Raji (cell line): ENCODE measurements at regions not wholly inside any gene's neighbourhood (a gene's known extent, or its start where the extent isn't known, plus 50 kb on each side); places are given as distances from the start of the nearest gene placed in this dataset.

Experiments
- POLR2A ChIP-seq: IDR thresholded peaks from 2 replicates; pipeline ENCODE4 v1.6.1; 2011; ENCODE audit warnings: low read depth, low read length, control low read depth; ENCODE audit not compliant: insufficient read depth

DNA sequence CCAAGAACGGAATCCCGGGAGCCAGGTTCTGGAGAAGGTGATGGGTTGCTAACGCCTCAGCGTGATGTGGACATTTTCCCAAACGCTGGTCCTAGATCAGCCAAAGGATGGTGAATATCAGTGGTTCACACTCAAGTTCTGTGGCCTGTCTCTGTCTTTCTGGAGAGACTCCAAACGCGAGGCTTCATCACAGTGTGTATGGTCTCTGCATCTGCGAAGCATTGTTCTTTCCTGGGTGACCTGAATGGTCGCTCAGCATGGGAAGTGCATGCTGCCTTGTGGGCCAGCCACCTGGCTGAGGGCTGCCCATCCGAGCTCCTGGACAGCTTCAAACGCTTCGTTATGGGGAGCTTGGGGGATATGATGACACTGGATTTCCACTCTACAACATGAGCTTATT, 810.0 kb downstream of the TBC1D22A start:
- TF ChIP-seq POLR2A, result no peak

DNA sequence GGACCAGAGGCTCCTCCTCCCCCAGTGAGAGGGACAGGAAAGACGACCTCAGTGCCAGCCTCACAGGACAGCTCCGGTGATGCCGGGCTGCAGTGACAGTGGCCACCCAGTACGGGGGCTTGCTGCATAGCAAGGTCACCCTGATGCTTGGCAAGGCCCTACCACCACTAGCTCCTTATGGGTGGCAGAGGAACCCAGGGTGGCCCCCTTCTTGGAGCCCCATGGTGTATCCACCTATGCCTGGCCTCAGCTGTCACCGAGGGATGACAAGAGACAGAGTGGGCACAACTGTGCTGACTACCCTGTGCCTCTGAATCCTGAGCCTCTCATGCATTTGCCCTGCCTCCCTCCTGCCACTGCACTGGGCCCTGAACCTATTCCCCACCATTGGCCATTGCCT, 809.2 kb downstream of the TBC1D22A start:
- no peak for TF ChIP-seq POLR2A

DNA sequence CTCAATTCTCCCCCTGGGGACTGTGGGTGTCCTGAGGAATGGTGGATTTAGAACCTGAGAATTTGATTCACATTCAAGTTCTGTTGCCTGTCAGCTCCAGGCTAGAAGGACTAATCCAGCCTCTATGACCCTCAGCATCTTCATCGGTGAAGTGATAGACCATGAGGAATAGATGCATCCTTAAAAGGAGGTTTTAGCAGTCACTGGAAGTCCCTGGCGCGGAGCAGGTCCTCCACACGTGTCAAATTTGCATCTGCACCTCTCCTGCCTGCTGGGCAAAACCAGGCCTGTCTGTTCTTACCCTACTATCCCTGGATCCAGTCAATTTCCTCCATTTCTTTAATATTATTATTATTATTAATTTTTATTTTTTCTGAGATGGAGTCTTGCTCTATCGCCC, 808.4 kb downstream of the TBC1D22A start:
- no peak for TF ChIP-seq POLR2A

DNA sequence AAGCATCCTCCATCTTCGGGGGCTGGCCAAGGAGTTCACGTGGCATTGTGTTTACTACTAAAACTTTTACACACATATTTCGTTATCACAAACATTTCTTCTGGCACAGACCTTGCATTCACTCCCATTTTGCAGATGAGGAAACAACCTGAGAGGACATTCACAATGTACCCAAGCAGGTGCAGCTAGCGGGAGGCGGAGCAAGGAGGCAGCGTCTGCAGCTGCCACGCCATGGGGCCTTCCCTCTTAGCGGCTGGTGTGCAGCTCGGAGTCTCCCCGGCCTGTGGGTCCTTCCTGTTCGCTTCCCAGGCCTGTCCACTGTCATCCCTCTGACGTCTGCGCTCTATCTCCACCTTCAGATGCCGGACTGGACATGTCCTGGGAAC, 807.8 kb downstream of the TBC1D22A start:
- no peak for TF ChIP-seq POLR2A

DNA sequence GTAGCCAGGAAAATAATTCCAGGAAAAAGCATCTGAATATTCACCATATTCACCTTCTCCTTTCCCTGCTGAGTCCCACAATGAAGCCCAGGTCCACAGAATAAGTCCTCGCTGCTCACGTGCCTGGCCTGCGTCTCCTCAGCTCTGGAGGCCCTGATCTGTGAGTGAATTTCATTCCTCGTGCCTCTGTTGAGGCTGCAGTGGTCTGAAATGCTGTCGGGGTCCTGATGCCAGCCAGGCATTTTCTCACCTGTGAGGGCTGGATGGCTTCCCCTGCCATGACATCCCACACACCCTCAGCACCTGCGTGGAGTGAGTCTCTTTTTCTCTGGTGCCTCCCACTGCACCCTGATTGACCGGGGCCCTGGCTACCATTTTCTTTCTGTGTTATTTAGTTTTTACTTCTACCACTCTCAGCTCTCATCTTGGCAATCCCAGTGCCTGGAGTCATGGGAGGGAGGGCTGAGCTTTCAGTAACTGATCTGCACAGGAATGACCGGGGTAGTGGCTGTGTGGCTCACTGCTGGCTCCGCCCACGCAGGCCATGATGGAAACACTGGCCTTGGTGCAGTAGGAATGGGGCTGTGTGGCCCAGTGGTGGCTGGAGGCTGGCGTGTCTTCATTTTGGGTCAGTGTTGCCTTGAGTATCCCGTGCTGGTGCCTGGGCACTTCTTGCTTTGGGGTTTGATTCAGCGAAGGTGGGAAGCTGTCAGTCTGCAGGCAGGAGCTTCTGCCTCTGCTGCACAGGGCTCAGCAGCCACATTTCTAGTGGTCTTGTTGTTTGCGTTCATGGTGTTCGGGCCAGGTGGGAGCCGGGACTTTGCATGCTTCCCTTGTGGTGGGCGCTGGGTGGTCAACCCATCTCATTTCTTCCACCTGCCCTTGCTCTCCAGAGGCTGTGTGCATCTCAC, 807.2 kb downstream of the TBC1D22A start:
- no peak for TF ChIP-seq POLR2A

DNA sequence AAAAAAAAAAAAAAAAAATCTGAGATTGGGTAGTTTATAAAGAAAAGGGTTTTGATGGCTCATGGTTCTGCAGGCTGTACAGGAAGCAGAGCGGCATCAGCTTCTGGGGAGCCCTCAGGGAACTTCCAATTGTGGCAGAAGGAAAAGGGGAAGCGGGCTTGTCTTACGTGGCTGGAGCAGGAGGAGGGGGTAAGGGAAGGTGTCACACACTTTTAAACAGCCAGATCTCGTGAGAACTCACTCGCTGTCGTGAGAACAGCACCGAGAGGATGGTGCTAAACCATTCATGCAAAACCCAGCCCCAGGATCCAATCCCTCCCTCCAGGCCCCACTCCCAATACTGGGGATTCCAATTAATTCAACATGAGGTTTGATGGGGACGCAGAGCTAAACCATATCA, 806.2 kb downstream of the TBC1D22A start:
- TF ChIP-seq POLR2A, result no peak

DNA sequence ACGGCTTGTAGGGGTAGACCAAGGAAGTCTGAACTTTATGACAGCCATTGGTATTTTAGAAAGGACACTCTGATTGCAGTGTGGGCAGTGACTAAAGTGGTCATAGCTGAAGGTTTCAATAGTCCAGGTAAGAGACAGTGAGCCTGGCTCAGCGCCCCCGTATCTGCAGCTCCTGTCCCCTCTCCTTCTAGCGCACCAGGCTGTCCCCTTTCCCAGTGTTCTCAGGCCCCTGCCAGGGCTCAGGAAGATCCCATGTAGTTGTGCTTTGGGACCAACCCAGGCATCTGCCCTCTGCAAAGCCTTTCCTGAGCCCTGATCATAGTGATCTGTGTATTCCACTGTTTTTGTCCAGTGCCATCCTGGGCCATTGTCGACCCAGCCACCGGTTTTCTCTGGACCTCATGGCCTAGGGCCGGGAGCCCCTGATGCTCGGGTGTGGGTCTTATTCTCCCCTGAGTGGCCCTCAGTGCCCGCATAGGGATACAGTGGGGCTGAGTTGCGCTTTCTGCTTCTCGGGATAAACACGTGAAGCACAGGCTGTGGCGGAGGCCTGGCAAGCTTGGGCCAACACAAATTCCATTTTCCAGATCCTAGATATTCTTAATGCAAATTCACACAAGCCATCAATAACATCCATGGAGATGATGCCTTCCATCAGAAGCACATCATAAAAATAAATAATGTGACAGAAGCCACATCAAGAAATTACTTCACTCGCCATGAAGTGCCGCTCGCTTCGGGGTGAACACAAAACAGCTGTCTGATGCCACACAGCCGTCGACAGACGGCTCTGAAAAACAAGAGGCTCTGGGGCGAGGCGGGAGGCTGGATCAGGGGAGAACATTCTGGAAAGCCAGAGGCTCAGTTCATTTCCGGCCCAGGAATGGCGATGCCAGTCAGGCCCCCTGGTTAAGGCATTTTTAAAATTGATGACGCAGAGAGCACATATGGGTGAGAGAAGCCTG, 805.0 kb downstream of the TBC1D22A start:
- no peak for TF ChIP-seq POLR2A

GRCh38 chr22:47566491-47566890, 804.0 kb downstream of the TBC1D22A start:
- no peak for TF ChIP-seq POLR2A

GRCh38 chr22:47565607-47566006, 803.2 kb downstream of the TBC1D22A start:
- TF ChIP-seq POLR2A, result no peak

DNA sequence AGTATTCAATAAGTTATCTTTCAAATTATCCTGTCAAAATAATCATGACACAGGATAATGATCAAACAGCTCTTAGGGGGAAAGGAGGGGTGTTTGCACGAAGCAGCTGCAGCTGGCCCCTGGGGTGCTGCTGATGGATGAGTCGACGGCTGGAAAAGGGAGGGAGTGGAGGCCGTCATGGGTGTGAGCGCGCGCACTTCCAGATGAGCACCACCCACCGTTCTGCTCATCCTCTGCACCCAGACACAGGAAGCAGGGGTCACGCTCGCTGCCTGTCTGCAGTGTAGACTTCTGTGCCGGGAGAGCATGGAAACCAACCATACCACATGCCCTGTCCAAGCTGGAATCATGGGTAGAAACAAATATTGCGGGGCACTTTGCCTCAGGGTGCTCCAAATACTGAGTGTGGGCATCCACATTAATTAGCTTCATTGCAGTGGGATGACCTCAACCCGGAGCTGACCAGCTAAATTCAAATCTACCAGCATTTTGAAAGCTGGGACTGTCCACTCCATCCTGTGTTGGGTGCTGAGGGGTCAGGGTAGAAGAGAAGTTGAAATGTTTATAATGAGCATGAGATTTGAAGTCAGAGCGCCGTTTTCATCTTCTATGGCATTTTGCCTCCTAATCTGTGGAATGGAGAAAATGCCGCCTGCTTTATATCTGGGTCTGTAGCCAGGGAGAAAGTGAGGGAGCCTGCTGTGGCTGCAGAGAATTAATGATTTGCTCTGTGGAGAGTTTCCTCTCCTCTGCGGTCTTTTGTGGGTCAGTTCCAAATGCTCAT, 802.4 kb downstream of the TBC1D22A start:
- TF ChIP-seq POLR2A, result no peak

DNA sequence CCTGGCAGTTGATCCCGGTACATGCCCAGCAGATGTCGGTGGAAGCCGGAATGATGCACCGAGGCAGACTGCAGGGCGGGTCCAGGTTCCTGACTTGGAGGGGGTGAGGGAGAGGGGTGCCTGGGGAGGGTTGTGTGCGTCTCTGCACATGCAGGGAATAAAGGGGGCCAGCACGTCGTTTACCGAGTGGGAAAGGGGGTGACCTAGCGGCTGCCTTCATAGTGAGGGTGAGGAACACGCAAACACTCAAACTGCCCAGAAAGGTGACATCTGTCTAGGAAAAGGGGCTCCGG, 801.7 kb downstream of the TBC1D22A start:
- TF ChIP-seq POLR2A, result no peak

DNA sequence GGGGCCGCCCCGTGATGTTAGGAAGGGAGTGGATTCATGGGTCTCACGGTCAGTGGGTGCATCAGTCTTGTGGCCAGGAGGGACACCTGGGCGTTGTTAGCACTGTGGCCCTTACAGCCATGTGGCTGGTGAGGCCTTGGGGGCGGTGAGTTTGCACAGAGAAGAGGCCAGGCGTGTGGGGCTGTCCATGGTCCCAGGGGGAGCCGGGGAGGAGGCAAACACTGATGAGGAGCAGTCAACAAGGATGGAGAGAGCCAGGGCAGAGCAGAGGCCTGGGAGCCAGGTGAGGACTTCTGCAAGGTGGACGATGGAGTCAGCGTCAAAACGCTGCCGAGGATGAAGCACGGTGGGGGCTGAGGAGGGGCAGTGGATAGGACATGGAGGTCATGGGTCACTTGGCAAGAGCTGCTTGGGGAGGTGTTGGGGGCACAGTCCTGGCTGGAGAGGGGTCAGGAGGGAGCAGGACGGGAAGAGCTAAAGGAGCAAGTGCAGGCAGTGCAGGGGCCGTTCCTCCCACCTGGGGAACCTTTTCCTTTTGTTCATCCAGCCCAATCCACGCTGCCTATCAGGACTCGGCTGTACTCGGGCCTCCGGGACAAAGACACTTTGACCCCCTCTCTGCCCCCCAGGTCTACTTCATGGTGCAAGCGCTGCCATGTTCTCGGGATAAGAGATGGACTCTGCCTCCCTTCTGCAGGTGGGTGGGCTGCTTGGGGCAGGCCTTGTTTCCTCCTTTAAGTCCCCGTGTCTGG, 801.1 kb downstream of the TBC1D22A start:
- TF ChIP-seq POLR2A, result no peak

DNA sequence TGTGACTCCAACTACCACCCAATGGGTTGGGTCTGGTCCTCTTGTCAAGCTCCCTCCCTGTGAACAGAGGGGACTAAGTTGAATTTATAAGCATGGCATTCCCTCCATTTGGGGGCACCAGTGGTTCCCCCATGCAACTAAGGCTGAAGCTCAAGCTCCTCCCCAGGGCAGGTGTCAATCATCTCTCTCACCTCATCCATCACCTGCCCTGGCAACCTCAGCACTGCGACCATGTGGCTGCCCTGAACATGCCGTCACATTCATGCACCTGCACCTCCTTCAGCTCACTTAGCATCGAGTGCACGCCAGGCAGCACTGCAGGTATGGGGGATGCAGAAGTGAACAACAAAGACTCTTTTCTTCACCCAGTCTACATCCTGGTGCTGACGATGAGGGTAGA, 799.3 kb downstream of the TBC1D22A start:
- no peak for TF ChIP-seq POLR2A

- TF ChIP-seq POLR2A, result no peak
These were observed 798.7 kb downstream of the TBC1D22A start for GRCh38 chr22:47561115-47561675.
